OCI-LY1 (cell line): ENCODE measurements at regions not wholly inside any gene's neighbourhood (a gene's known extent, or its start where the extent isn't known, plus 50 kb on each side); places are given as distances from the start of the nearest gene placed in this dataset.

ENCODE experiments used
- H2AFZ ChIP-seq: fragments of 200-600 bp; sonication (generic), shearing (Covaris generic); 2 replicates; pipeline ENCODE4 v1.6.0; 2014; ENCODE audit warnings: antibody characterized with exemption, mild to moderate bottlenecking, low read length
- H3F3A ChIP-seq: fragments of 200-600 bp; sonication (generic), shearing (Covaris generic); 2 replicates; pipeline ENCODE4 v1.6.0; 2014; ENCODE audit warnings: mild to moderate bottlenecking, antibody characterized with exemption, low read length, moderate library complexity; ENCODE audit not compliant: insufficient read depth
- H3K27ac ChIP-seq: fragments of 200-600 bp; sonication (generic); 2 replicates; pipeline ENCODE4 v1.5.1; 2014; ENCODE audit warnings: low read length, mixed run types, mild to moderate bottlenecking, low read depth; ENCODE audit not compliant: poor library complexity, severe bottlenecking
- H3K27me3 ChIP-seq: fragments of 200-600 bp; sonication (generic); 2 replicates; pipeline ENCODE4 v1.6.0; 2014; ENCODE audit warnings: antibody characterized with exemption, mild to moderate bottlenecking, low read length, moderate library complexity; ENCODE audit not compliant: insufficient read depth
- H3K36me3 ChIP-seq: fragments of 200-600 bp; sonication (generic); 2 replicates; pipeline ENCODE4 v1.6.1; 2014; ENCODE audit warnings: mild to moderate bottlenecking, antibody characterized with exemption, low read length, moderate library complexity, mixed read lengths; ENCODE audit not compliant: insufficient read depth
- H3K4me1 ChIP-seq: fragments of 200-600 bp; sonication (generic); 2 replicates; pipeline ENCODE4 v1.5.1; 2014; ENCODE audit warnings: mild to moderate bottlenecking, low read length, moderate library complexity; ENCODE audit not compliant: insufficient read depth, severe bottlenecking
- H3K4me2 ChIP-seq: fragments of 200-600 bp; sonication (generic), shearing (Covaris generic); 2 replicates; pipeline ENCODE4 v1.6.1; 2014; ENCODE audit warnings: low read length
- H3K4me3 ChIP-seq: fragments of 200-600 bp; sonication (generic); 2 replicates; pipeline ENCODE4 v1.5.1; 2014; ENCODE audit warnings: low read length, low read depth, mild to moderate bottlenecking, mixed read lengths; ENCODE audit not compliant: poor library complexity, severe bottlenecking
- H3K79me2 ChIP-seq: fragments of 200-600 bp; shearing (Covaris generic); 2 replicates; pipeline ENCODE4 v1.6.1; 2016; ENCODE audit warnings: mixed run types, low read length, mixed read lengths; ENCODE audit not compliant: insufficient read depth
- H3K9ac ChIP-seq: fragments of 200-600 bp; sonication (generic), shearing (Covaris generic); 2 replicates; pipeline ENCODE4 v1.6.1; 2014; ENCODE audit warnings: mild to moderate bottlenecking, low read length, mixed read lengths
- H3K9me2 ChIP-seq: fragments of 200-600 bp; sonication (generic), shearing (Covaris generic); 2 replicates; pipeline ENCODE4 v1.6.1; 2014; ENCODE audit warnings: low read depth, mild to moderate bottlenecking, low read length, mixed read lengths
- H3K9me3 ChIP-seq: fragments of 200-600 bp; shearing (Covaris generic); 2 replicates; pipeline ENCODE4 v1.6.1; 2014; ENCODE audit warnings: low read length, mixed read lengths
- H4K20me1 ChIP-seq: fragments of 200-600 bp; sonication (generic), shearing (Covaris generic); 2 replicates; pipeline ENCODE4 v1.6.0; 2016; ENCODE audit warnings: mild to moderate bottlenecking, low read length; ENCODE audit not compliant: insufficient read depth
- CTCF ChIP-seq: fragments of 200-600 bp; sonication (generic), shearing (Covaris generic); IDR thresholded peaks from 2 replicates; pipeline ENCODE4 v1.5.1; 2017; ENCODE audit warnings: mild to moderate bottlenecking, antibody characterized with exemption, low read length, moderate library complexity, mixed read lengths
- EZH2 ChIP-seq: fragments of 200-600 bp; sonication (generic), shearing (Covaris generic); IDR thresholded peaks from 2 replicates; pipeline ENCODE4 v1.8.0; 2017; ENCODE audit warnings: borderline replicate concordance, mixed run types, mild to moderate bottlenecking, antibody characterized with exemption, low read length, moderate library complexity, mixed read lengths

GRCh38 chr13:90362707-90363106, 984.8 kb upstream of the MIR17HG start:
- no peaks in the 10 kb centered on the region for H3F3A ChIP-seq
- H3K4me1 ChIP-seq: no peaks in the 10 kb centered on the region
- H3K4me3 ChIP-seq: no peak overlapping the region
- no peaks in the 10 kb centered on the region for H3K9me3 ChIP-seq
- H3K27ac ChIP-seq: no peak overlapping the region
- H3K27me3 ChIP-seq: no peaks in the 10 kb centered on the region
- no peak for TF ChIP-seq CTCF
- no peak for TF ChIP-seq EZH2
- no peaks in the 10 kb centered on the region for H3K36me3 ChIP-seq
- no peaks in the 10 kb centered on the region for H3K9me2 ChIP-seq
- H2AFZ ChIP-seq: no peak overlapping the region
- no peaks in the 10 kb centered on the region for H4K20me1 ChIP-seq
- no peak overlapping the region for H3K9ac ChIP-seq
- H3K4me2 ChIP-seq: no peak overlapping the region
- H3K79me2 ChIP-seq: no peaks in the 10 kb centered on the region

GRCh38 chr13:90365130-90365529, 982.4 kb upstream of the MIR17HG start:
- TF ChIP-seq CTCF (no peak), EZH2 (no peak)
- Histone ChIP-seq H2AFZ (no peak overlapping the region), H3K9ac (no peak overlapping the region), H3K4me1 (no peaks in the 10 kb centered on the region), H3K27ac (no peak overlapping the region), H3F3A (no peaks in the 10 kb centered on the region), H3K4me2 (no peak overlapping the region), H3K36me3 (no peaks in the 10 kb centered on the region), H3K9me3 (no peaks in the 10 kb centered on the region), H3K27me3 (no peaks in the 10 kb centered on the region), H3K9me2 (no peaks in the 10 kb centered on the region), H4K20me1 (no peaks in the 10 kb centered on the region), H3K79me2 (no peaks in the 10 kb centered on the region), H3K4me3 (no peak overlapping the region)

GRCh38 chr13:90374168-90374567, 973.3 kb upstream of the MIR17HG start:
- Histone ChIP-seq H3F3A (no peaks in the 10 kb centered on the region), H3K4me1 (no peaks in the 10 kb centered on the region), H3K9ac (no peak overlapping the region), H3K9me3 (no peaks in the 10 kb centered on the region), H4K20me1 (no peaks in the 10 kb centered on the region), H3K27ac (no peak overlapping the region), H3K79me2 (no peaks in the 10 kb centered on the region), H3K4me2 (no peak overlapping the region), H3K27me3 (no peaks in the 10 kb centered on the region), H3K9me2 (no peaks in the 10 kb centered on the region), H2AFZ (no peak overlapping the region), H3K36me3 (no peaks in the 10 kb centered on the region), H3K4me3 (no peak overlapping the region)
- TF ChIP-seq EZH2 (no peak), CTCF (no peak)
